H9 (cell line): ENCODE measurements at regions not wholly inside any gene's neighbourhood (a gene's known extent, or its start where the extent isn't known, plus 50 kb on each side); places are given as distances from the start of the nearest gene placed in this dataset.

Experiments
- DNase-seq: peaks from one replicate; pipeline ENCODE4 v3.0.0-alpha.2; 2017
- H2AFZ ChIP-seq: one replicate; pipeline ENCODE4 v1.6.1; 2013; ENCODE audit warnings: mild to moderate bottlenecking, low read length, control low read depth, moderate library complexity
- H2AK5ac ChIP-seq: 2 replicates; pipeline ENCODE4 v1.6.1; 2013; ENCODE audit warnings: low read length, control low read depth, mixed read lengths; ENCODE audit not compliant: insufficient read length
- H2BK120ac ChIP-seq: one replicate; pipeline ENCODE4 v1.6.1; 2013; ENCODE audit warnings: low read depth, mild to moderate bottlenecking, low read length, control low read depth, inconsistent platforms; ENCODE audit not compliant: poor library complexity, severe bottlenecking
- H2BK12ac ChIP-seq: 2 replicates; pipeline ENCODE4 v1.6.1; 2013; ENCODE audit warnings: low read length, control low read depth, mixed read lengths, low read depth; ENCODE audit not compliant: insufficient read length
- H2BK15ac ChIP-seq: 2 replicates; pipeline ENCODE4 v1.6.1; 2013; ENCODE audit warnings: low read depth, low read length, control low read depth
- H2BK20ac ChIP-seq: one replicate; pipeline ENCODE4 v1.6.1; 2013; ENCODE audit warnings: low read depth, mild to moderate bottlenecking, low read length, control low read depth, inconsistent platforms; ENCODE audit not compliant: poor library complexity, severe bottlenecking
- H2BK5ac ChIP-seq: 2 replicates; pipeline ENCODE4 v1.6.1; 2013; ENCODE audit warnings: low read length, control low read depth, mixed read lengths; ENCODE audit not compliant: insufficient read length
- H3K14ac ChIP-seq: 2 replicates; pipeline ENCODE4 v1.6.1; 2013; ENCODE audit warnings: low read length, control low read depth; ENCODE audit not compliant: insufficient read depth
- H3K18ac ChIP-seq: 2 replicates; pipeline ENCODE4 v1.6.1; 2013; ENCODE audit warnings: low read depth, mild to moderate bottlenecking, mixed read lengths, low read length, control low read depth; ENCODE audit not compliant: insufficient read length
- H3K23ac ChIP-seq: 2 replicates; pipeline ENCODE4 v1.6.1; 2013; ENCODE audit warnings: low read length, control low read depth, mixed read lengths, low read depth; ENCODE audit not compliant: insufficient read length
- H3K23me2 ChIP-seq: 2 replicates; pipeline ENCODE4 v1.6.1; 2013; ENCODE audit warnings: low read depth, mild to moderate bottlenecking, mixed read lengths, low read length, control low read depth; ENCODE audit not compliant: insufficient read length, poor library complexity, severe bottlenecking
- H3K27ac ChIP-seq: 2 replicates; pipeline ENCODE4 v1.5.1; 2013; ENCODE audit warnings: low read length, control low read depth, mixed read lengths, low read depth; ENCODE audit not compliant: insufficient read length
- H3K27me3 ChIP-seq: 2 replicates; pipeline ENCODE4 v1.6.1; 2013; ENCODE audit warnings: low read length, control low read depth, inconsistent platforms; ENCODE audit not compliant: insufficient read depth
- H3K4ac ChIP-seq: 2 replicates; pipeline ENCODE4 v1.6.1; 2013; ENCODE audit warnings: low read depth, mild to moderate bottlenecking, control low read depth, inconsistent platforms, low read length, moderate library complexity
- H3K4me1 ChIP-seq: 2 replicates; pipeline ENCODE4 v1.6.1; 2013; ENCODE audit warnings: low read length, control low read depth, inconsistent platforms; ENCODE audit not compliant: insufficient read depth
- H3K4me2 ChIP-seq: 2 replicates; pipeline ENCODE4 v1.6.1; 2013; ENCODE audit warnings: low read length, control low read depth, mixed read lengths; ENCODE audit not compliant: insufficient read length, insufficient read depth
- H3K56ac ChIP-seq: 2 replicates; pipeline ENCODE4 v1.6.1; 2013; ENCODE audit warnings: low read depth, mild to moderate bottlenecking, mixed read lengths, low read length, control low read depth; ENCODE audit not compliant: insufficient read length
- H3K79me1 ChIP-seq: 2 replicates; pipeline ENCODE4 v1.6.1; 2013; ENCODE audit warnings: low read depth, mild to moderate bottlenecking, moderate library complexity, low read length, control low read depth, inconsistent platforms; ENCODE audit not compliant: insufficient read depth, poor library complexity, severe bottlenecking
- H3K79me2 ChIP-seq: 2 replicates; pipeline ENCODE4 v1.6.1; 2013; ENCODE audit warnings: low read length, control low read depth, inconsistent platforms; ENCODE audit not compliant: insufficient read depth
- H3K9ac ChIP-seq: 2 replicates; pipeline ENCODE4 v1.6.1; 2013; ENCODE audit warnings: low read length, control low read depth, mixed read lengths; ENCODE audit not compliant: insufficient read length; ENCODE audit errors: extremely low read depth
- H3K9me3 ChIP-seq: one replicate; pipeline ENCODE4 v1.6.1; 2013; ENCODE audit warnings: low read depth, low read length, inconsistent platforms; ENCODE audit not compliant: control insufficient read depth
- H3T11ph ChIP-seq: one replicate; pipeline ENCODE4 v1.6.1; 2013; ENCODE audit warnings: mild to moderate bottlenecking, low read length, control low read depth, inconsistent platforms
- H4K20me1 ChIP-seq: one replicate; pipeline ENCODE4 v1.6.1; 2013; ENCODE audit not compliant: control insufficient read depth, insufficient read length, insufficient read depth
- H4K5ac ChIP-seq: 2 replicates; pipeline ENCODE4 v1.6.1; 2013; ENCODE audit warnings: low read depth, mild to moderate bottlenecking, mixed read lengths, low read length, control low read depth; ENCODE audit not compliant: insufficient read length
- H4K8ac ChIP-seq: replicated peaks from 2 replicates; pipeline ENCODE4 v1.6.1; 2013; ENCODE audit warnings: low read length, control low read depth, mixed read lengths, low read depth; ENCODE audit not compliant: insufficient read length
- H4K91ac ChIP-seq: 2 replicates; pipeline ENCODE4 v1.6.1; 2013; ENCODE audit warnings: low read depth, mild to moderate bottlenecking, moderate library complexity, mixed read lengths, low read length, control low read depth; ENCODE audit not compliant: insufficient read length
- H3K27ac Mint-ChIP-seq, 3 experiments: 2 replicates in 2 of 3; 3 replicates in 1 of 3; pipeline ENCODE4 v1.8.0; 2020 to 2021; ENCODE audit warnings: mixed read lengths in 3 of 3, mild to moderate bottlenecking in 1 of 3, moderate library complexity in 1 of 3
- H3K27me3 Mint-ChIP-seq: 2 replicates; pipeline ENCODE4 v1.8.0; 2021; ENCODE audit warnings: low read depth, mild to moderate bottlenecking, moderate library complexity, mixed read lengths
- H3K36me3 Mint-ChIP-seq, 3 experiments: 2 replicates in 2 of 3; 3 replicates in 1 of 3; pipeline ENCODE4 v1.8.0; 2020 to 2021; ENCODE audit warnings: low read depth in 3 of 3, mixed read lengths in 3 of 3; ENCODE audit not compliant: insufficient read depth in 1 of 3
- H3K4me1 Mint-ChIP-seq, 2 experiments: 2 replicates each; pipeline ENCODE4 v1.8.0; 2020; ENCODE audit warnings: mixed read lengths in 2 of 2
- H3K4me3 Mint-ChIP-seq, 2 experiments: 2 replicates in 1 of 2; 3 replicates in 1 of 2; pipeline ENCODE4 v1.8.0; 2020 to 2021; ENCODE audit warnings: mild to moderate bottlenecking in 2 of 2, mixed read lengths in 2 of 2, moderate library complexity in 1 of 2
- H3K9me3 Mint-ChIP-seq, 2 experiments: 2 replicates in 1 of 2; 3 replicates in 1 of 2; pipeline ENCODE4 v1.8.0; 2020; ENCODE audit warnings: mild to moderate bottlenecking in 2 of 2, mixed read lengths in 2 of 2, moderate library complexity in 1 of 2
- CTCF ChIP-seq: fragments of 200-600 bp; sonication (generic); conservative IDR thresholded peaks from 3 replicates; pipeline ENCODE4 v1.8.0; 2021; ENCODE audit warnings: antibody characterized with exemption, mild to moderate bottlenecking
- WGBS: extraction: QIAGEN DNeasy Blood & Tissue Kit; methylation state at CpG from one replicate; pipeline ENCODE4 v1.1.7; 2013; ENCODE audit warnings: missing lambda C conversion rate, low lambda C conversion rate, mixed read lengths; ENCODE audit not compliant: insufficient read length; ENCODE audit errors: extremely low coverage; 5-methylcytosine and 5-hydroxymethylcytosine counted together

DNA sequence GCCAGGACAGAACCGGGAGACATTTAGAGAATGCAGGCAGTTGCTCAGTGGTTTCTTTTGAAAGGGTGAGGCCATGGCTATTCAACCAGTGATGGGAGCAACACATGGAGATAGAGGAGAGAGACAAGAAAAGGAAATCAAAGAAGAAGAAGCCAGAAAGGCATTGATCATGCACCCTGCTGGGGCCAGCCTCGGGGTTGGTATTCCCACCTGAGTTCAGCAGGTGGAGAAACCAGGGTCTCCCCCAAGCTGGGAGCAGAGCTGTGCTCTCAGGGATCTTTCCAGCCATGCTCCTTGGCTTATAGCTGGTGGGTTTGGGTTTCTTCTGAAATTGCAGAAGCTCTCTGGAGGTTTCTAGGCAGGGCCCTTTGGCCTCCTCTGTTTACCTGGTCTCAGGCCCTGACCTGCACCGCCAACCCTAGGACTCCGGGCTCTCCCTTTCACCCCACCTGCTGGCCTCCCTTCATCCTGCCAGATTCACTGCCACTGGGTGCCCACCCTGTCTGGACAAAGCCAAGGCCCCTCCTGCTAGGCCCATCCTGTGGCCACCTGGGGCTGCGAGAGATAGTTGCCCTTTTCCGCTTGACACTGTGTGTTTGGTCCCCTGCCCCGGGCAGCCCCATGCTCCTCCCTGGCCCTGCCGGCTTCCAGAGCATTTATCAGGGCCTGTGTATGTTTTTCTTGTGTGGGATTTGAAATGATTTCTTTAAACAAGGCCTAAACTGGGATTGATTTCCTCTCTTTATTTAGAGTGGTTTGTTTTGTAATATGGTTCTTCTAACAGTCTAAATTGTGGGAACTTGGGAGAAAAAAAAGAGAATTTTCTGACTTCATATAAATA, 126.7 kb downstream of the DDX1 start:
- Histone ChIP-seq H4K5ac (no peak overlapping the region), H2BK5ac (no peak overlapping the region), H3K27me3 (no peaks in the 10 kb centered on the region), H3K4ac (no peak overlapping the region), H3K23ac (no peak overlapping the region), H3T11ph (no peak overlapping the region), H3K14ac (no peak overlapping the region), H3K56ac (no peak overlapping the region), H4K20me1 (no peaks in the 10 kb centered on the region), H2BK20ac (no peak overlapping the region), H3K4me2 (no peak overlapping the region), H3K79me1 (no peaks in the 10 kb centered on the region), H3K27ac (no peak overlapping the region), H4K8ac (no peak overlapping the region), H2AFZ (no peak overlapping the region), H2AK5ac (no peak overlapping the region), H2BK15ac (no peak overlapping the region), H4K91ac (no peak overlapping the region), H3K18ac (no peak overlapping the region), H3K9me3 (no peaks in the 10 kb centered on the region), H3K9ac (no peak overlapping the region), H3K4me1 (peaks cover 3% of the 10 kb centered on the region; the same call in 1 of the 2 replicates), H2BK120ac (no peak overlapping the region), H3K79me2 (no peaks in the 10 kb centered on the region), H3K23me2 (no peaks in the 10 kb centered on the region), H2BK12ac (no peak overlapping the region)
- peaks cover 11% of the 10 kb centered on the region in 2 experiments for H3K4me1 Mint-ChIP-seq
- H3K4me3 Mint-ChIP-seq = no peak overlapping the region
- peaks cover 2% of the 10 kb centered on the region; the same call in 1 of the 2 replicates for H3K27me3 Mint-ChIP-seq
- WGBS = no CpG with 5 or more reads among the region's 8 CpGs
- DNase-seq = no peak
- no peak for TF ChIP-seq CTCF
- no peak overlapping the region for H3K27ac Mint-ChIP-seq
- no peaks in the 10 kb centered on the region for H3K36me3 Mint-ChIP-seq
- no peaks in the 10 kb centered on the region for H3K9me3 Mint-ChIP-seq
